Right lobe of liver (tissue), 6 donors: ENCODE measurements at regions not wholly inside any gene's neighbourhood (a gene's known extent, or its start where the extent isn't known, plus 50 kb on each side); places are given as distances from the start of the nearest gene placed in this dataset.

Experiments
- ATAC-seq, 4 donors: fragments of 200-7000 bp; cut with Tn5 transposase; one replicate each; pipeline ENCODE4 v1.9.1; 2020; ENCODE audit warnings: mild to moderate bottlenecking in 4 of 4, moderate library complexity in 4 of 4
- DNase-seq, 3 donors: peaks; one replicate each; pipeline ENCODE4 v3.0.0-alpha.2; 2020
- H3K27ac ChIP-seq, 3 donors: fragments of 200-600 bp; one replicate each; pipeline ENCODE4 v1.8.0; 2022
- H3K27me3 ChIP-seq, 2 donors: fragments of 200-600 bp; one replicate each; pipeline ENCODE4 v1.8.0; 2022
- H3K36me3 ChIP-seq, 4 donors: fragments of 200-600 bp; sonication (generic) in 1 of 4; one replicate each; pipeline versions ENCODE4 v1.5.1 to v1.8.0; 2017 to 2022; ENCODE audit warnings: control low read depth in 1 of 4
- H3K4me1 ChIP-seq, 4 donors: fragments of 200-600 bp; sonication (generic) in 1 of 4; one replicate each; pipeline versions ENCODE4 v1.5.1 to v1.8.0; 2017 to 2022; ENCODE audit warnings: control low read depth in 1 of 4
- H3K4me3 ChIP-seq, 3 donors: fragments of 200-600 bp; one replicate each; pipeline ENCODE4 v1.8.0; 2022
- H3K9me3 ChIP-seq, 4 donors: fragments of 200-600 bp; sonication (generic) in 1 of 4; one replicate each; pipeline versions ENCODE4 v1.5.1 to v1.8.0; 2017 to 2022; ENCODE audit warnings: control low read depth in 1 of 4
- CTCF ChIP-seq, 4 donors: fragments of 200-600 bp in 3 of 4; fragments of 450-650 bp in 1 of 4; IDR thresholded peaks; one replicate each; pipeline versions ENCODE4 v1.5.1 to v1.8.0; 2016 to 2022; ENCODE audit warnings: antibody characterized with exemption in 4 of 4, mild to moderate bottlenecking in 2 of 4
- POLR2A ChIP-seq: fragments of 450-650 bp; IDR thresholded peaks from one replicate; pipeline ENCODE4 v1.6.1; 2017; ENCODE audit warnings: antibody characterized with exemption, mild to moderate bottlenecking
- WGBS: methylation state at CpG from one replicate; pipeline ENCODE4 v1.1.6; 2018; ENCODE audit warnings: low coverage, low lambda C conversion rate; ENCODE audit not compliant: insufficient coverage; ENCODE audit errors: missing lambda C conversion rate; 5-methylcytosine and 5-hydroxymethylcytosine counted together
- intact Hi-C, 2 donors: fragments of 100-400 bp; cut with DNase I; formaldehyde crosslinking; loops; one replicate each; pipeline versions ENCODE4 v1.11.2 to v1.14.1; 2022
- donor health status: DM: no; HTN: yes; CAD: no.
- donor health status: DM: no; HTN: no; CAD: no.
- donor health status: DM: no; HTN: no; CAD: no.
- donor health status: DM: no; HTN: yes; CAD: no.
- donor health status: DM: no; HTN: yes; CAD: no.

GRCh38 chr6:169019111-169019510 is 234.5 kb downstream of the THBS2 start:
- Histone ChIP-seq H3K36me3 (no peaks in the 10 kb centered on the region), H3K4me3 (no peak overlapping the region), H3K4me1 (no peaks in the 10 kb centered on the region), H3K27me3 (no peaks in the 10 kb centered on the region), H3K9me3 (no peaks in the 10 kb centered on the region), H3K27ac (no peak overlapping the region)
- intact Hi-C loops: no loop called here
- DNase-seq (no peak), ATAC-seq (no peak)
- WGBS: 64% methylated on average over 3 of the region's 3 CpGs
- TF ChIP-seq CTCF (IDR thresholded peaks at IDR 0.05) (no peak), POLR2A (no peak)

- ATAC-seq: no peak
- TF ChIP-seq CTCF (IDR thresholded peaks at IDR 0.05) (no peak), POLR2A (no peak)
- intact Hi-C loops: no loop called here
These were observed 236.9 kb downstream of the THBS2 start for GRCh38 chr6:169016758-169017157.

GRCh38 chr6:169014211-169015197 is 239.1 kb downstream of the THBS2 start:
- TF ChIP-seq POLR2A (no peak), CTCF (IDR thresholded peaks at IDR 0.05) (no peak)
- no peaks in the 10 kb centered on the region for H3K36me3 ChIP-seq
- no peak for DNase-seq
- intact Hi-C loops: no loop called here
- H3K9me3 ChIP-seq: no peaks in the 10 kb centered on the region
- no peaks in the 10 kb centered on the region for H3K4me1 ChIP-seq
- ATAC-seq: no peak
- WGBS: 52% methylated on average over 5 of the region's 5 CpGs
- H3K4me3 ChIP-seq: no peak overlapping the region
- no peak overlapping the region for H3K27ac ChIP-seq
- H3K27me3 ChIP-seq: no peaks in the 10 kb centered on the region

More at GRCh38 chr6:169016758-169017157, 236.9 kb downstream of the THBS2 start:
- Histone ChIP-seq H3K27me3 (no peaks in the 10 kb centered on the region), H3K4me3 (no peak overlapping the region), H3K9me3 (no peaks in the 10 kb centered on the region), H3K4me1 (no peaks in the 10 kb centered on the region), H3K27ac (no peak overlapping the region), H3K36me3 (no peaks in the 10 kb centered on the region)
- DNase-seq: no peak

DNA sequence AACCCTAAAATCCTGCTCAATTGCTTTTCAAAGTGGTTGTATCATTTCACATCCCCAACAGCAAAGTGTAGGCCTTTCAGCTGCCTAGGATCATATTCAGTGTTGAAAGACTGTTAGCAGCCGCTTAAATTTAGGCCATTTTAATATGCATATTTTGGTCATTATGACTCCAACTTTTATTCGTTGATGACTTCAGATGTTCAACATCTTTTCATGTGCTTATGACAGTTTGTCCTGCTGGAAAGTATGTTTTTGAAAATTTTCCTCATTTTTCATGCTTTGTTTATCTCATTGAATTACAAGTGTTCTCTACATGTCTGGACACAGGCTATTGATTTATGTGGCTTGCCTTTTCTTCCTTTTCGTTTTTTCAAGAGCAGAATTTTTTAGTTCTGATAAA is 244.0 kb downstream of the THBS2 start:
- Histone ChIP-seq H3K27me3 (no peaks in the 10 kb centered on the region), H3K27ac (no peak overlapping the region), H3K36me3 (no peaks in the 10 kb centered on the region), H3K9me3 (no peaks in the 10 kb centered on the region), H3K4me1 (no peaks in the 10 kb centered on the region), H3K4me3 (no peak overlapping the region)
- DNase-seq (no peak), ATAC-seq (no peak)
- TF ChIP-seq CTCF (IDR thresholded peaks at IDR 0.05) (no peak), POLR2A (no peak)
- intact Hi-C loops: no loop called here
- WGBS: 55% methylated on average over 3 of the region's 3 CpGs
